Gastroesophageal sphincter (tissue), 4 donors: ENCODE measurements at regions not wholly inside any gene's neighbourhood (a gene's known extent, or its start where the extent isn't known, plus 50 kb on each side); places are given as distances from the start of the nearest gene placed in this dataset.

ENCODE experiments used
- ATAC-seq: fragments of 150-250 bp; one replicate; pipeline ENCODE4 v1.9.1; 2016; ENCODE audit warnings: mild to moderate bottlenecking, moderate library complexity
- H3K27ac ChIP-seq, 4 donors: fragments of 200-600 bp; sonication (generic) in 3 of 4; 1 replicate in 3 of 4; 2 replicates in 1 of 4; pipeline ENCODE4 v1.5.1; 2016 to 2019
- H3K27me3 ChIP-seq: fragments of 200-600 bp; sonication (generic); one replicate; pipeline ENCODE4 v1.5.1; 2019
- H3K36me3 ChIP-seq, 2 donors: fragments of 200-600 bp; sonication (generic); one replicate each; pipeline ENCODE4 v1.5.1; 2019; ENCODE audit warnings: control low read depth in 1 of 2
- H3K4me1 ChIP-seq, 3 donors: fragments of 200-600 bp; sonication (generic); 1 replicate in 2 of 3; 2 replicates in 1 of 3; pipeline ENCODE4 v1.5.1; 2016 to 2019; ENCODE audit warnings: control low read depth in 2 of 3
- H3K4me3 ChIP-seq, 2 donors: fragments of 200-600 bp; sonication (generic); one replicate each; pipeline ENCODE4 v1.5.1; 2019; ENCODE audit warnings: mild to moderate bottlenecking in 1 of 2, moderate library complexity in 1 of 2
- H3K9me3 ChIP-seq, 3 donors: fragments of 200-600 bp; sonication (generic); one replicate each; pipeline ENCODE4 v1.5.1; 2017 to 2019; ENCODE audit warnings: control low read depth in 2 of 3
- EP300 ChIP-seq: sonication (generic); formaldehyde crosslinking; IDR thresholded peaks from one replicate; pipeline ENCODE4 v1.6.1; 2017; ENCODE audit warnings: antibody characterized with exemption, mild to moderate bottlenecking
- POLR2A ChIP-seq, 2 donors: fragments of 450-650 bp; IDR thresholded peaks; one replicate each; pipeline ENCODE4 v1.6.1; 2017; ENCODE audit warnings: antibody characterized with exemption in 2 of 2, mild to moderate bottlenecking in 2 of 2, moderate library complexity in 1 of 2
- POLR2AphosphoS5 ChIP-seq: sonication (generic); formaldehyde crosslinking; IDR thresholded peaks from one replicate; pipeline ENCODE4 v1.6.1; 2017; ENCODE audit warnings: antibody characterized with exemption
- WGBS, 2 donors: methylation state at CpG; one replicate each; pipeline ENCODE4 v1.1.5; 2018; ENCODE audit warnings: low coverage in 1 of 2; 5-methylcytosine and 5-hydroxymethylcytosine counted together
- TF ChIP-seq, protein P1 (sequence below), 4 experiments: fragments of 200-600 bp in 2 of 4; fragments of 450-650 bp in 2 of 4; sonication (generic) in 1 of 4; IDR thresholded peaks; one replicate each; pipeline ENCODE4 v1.5.1; 2017 to 2019; ENCODE audit warnings: antibody characterized with exemption in 4 of 4, mild to moderate bottlenecking in 2 of 4, moderate library complexity in 2 of 4

DNA sequence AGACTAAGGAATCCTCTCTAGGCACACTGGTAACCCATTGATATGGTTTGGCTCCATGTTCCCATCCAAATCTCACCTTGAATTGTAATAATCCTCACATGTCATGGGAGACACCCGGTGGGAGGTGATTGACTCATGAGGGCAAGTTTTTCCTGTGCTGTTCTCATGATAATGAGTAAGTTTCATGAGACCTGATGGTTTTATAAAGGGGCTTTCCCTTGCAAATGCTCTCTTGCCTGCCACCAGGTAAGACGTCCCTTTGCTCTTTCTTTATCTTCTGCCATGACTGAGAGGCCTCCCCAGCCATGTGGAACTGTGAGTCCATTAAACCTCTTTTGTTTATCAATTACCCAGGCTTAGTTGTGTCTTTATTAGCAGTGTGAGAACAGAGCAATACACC lies 81.4 kb upstream of the GPC6 start:
- no peaks in the 10 kb centered on the region for H3K9me3 ChIP-seq
- H3K4me3 ChIP-seq, result no peak overlapping the region
- no peaks in the 10 kb centered on the region for H3K27me3 ChIP-seq
- H3K36me3 ChIP-seq, result no peaks in the 10 kb centered on the region
- no peak for TF ChIP-seq EP300
- no peak for TF ChIP-seq POLR2AphosphoS5
- TF ChIP-seq, protein P1, sequence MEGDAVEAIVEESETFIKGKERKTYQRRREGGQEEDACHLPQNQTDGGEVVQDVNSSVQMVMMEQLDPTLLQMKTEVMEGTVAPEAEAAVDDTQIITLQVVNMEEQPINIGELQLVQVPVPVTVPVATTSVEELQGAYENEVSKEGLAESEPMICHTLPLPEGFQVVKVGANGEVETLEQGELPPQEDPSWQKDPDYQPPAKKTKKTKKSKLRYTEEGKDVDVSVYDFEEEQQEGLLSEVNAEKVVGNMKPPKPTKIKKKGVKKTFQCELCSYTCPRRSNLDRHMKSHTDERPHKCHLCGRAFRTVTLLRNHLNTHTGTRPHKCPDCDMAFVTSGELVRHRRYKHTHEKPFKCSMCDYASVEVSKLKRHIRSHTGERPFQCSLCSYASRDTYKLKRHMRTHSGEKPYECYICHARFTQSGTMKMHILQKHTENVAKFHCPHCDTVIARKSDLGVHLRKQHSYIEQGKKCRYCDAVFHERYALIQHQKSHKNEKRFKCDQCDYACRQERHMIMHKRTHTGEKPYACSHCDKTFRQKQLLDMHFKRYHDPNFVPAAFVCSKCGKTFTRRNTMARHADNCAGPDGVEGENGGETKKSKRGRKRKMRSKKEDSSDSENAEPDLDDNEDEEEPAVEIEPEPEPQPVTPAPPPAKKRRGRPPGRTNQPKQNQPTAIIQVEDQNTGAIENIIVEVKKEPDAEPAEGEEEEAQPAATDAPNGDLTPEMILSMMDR (IDR thresholded peaks at IDR 0.05), result no peak
- TF ChIP-seq POLR2A (IDR thresholded peaks at IDR 0.05), result no peak
- no peak for ATAC-seq
- H3K4me1 ChIP-seq, result no peaks in the 10 kb centered on the region
- no peak overlapping the region for H3K27ac ChIP-seq
- 84 to 88% methylated on average over 2 of the region's 2 CpGs for WGBS, 2 donors

DNA sequence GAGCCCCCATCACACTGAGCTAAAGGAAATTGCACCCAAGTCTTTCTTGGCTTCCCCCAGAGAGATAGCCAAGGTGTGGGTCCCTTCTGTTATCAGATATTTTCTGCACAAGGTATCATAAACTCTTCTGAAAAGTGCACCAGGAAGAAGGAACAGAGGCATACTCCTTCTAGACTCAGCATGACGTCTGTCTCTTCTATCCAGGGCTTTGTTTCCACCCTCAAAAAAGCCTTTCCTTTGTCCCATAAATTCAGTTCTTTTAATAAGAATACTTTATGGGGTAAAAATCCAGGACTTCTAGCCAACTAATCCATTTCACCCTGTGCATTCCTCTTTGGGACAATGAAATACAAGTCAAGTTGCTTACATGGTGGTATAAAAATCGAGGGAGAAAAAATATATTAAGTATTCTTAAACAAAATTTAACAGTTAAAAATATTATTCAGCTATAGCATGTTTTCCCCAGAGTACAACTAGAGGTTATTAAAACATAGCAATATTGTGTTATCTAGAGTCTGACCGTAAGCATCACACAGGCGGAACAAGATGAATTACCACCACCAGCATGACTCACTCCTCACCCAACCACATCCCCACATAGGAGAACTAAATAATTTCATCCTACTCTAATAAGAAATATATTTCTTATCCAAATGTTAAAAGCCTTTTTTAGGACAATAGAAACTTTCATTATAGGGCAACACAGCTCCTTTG lies 79.9 kb upstream of the GPC6 start:
- no peaks in the 10 kb centered on the region for H3K4me1 ChIP-seq
- no peaks in the 10 kb centered on the region for H3K36me3 ChIP-seq
- no peaks in the 10 kb centered on the region for H3K27me3 ChIP-seq
- H3K4me3 ChIP-seq, result no peak overlapping the region
- no peaks in the 10 kb centered on the region for H3K9me3 ChIP-seq
- H3K27ac ChIP-seq, result no peak overlapping the region
- 49 to 68% methylated on average over 4 of the region's 4 CpGs for WGBS, 2 donors
- ATAC-seq, result no peak
- TF ChIP-seq POLR2AphosphoS5 (no peak), POLR2A (IDR thresholded peaks at IDR 0.05) (no peak), EP300 (no peak)
- TF ChIP-seq, protein P1 (IDR thresholded peaks at IDR 0.05), result no peak

DNA sequence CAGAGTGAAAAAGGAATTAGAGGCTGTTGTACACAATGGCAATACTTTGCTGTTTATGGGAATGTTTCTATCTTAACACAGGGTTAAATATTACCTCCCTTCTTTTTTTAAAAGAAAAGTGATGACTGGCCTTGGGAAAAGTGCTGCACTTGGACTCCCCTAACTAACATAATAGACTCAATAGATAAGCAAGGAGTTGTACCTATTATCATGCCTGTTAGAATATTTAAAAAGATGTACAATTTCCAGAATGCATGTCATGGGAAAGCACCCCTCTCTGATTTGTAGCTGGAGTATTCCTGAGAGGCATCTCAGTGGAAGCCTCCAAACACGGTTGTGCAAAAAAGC lies 79.3 kb upstream of the GPC6 start:
- TF ChIP-seq, protein P1 (IDR thresholded peaks at IDR 0.05), result no peak
- TF ChIP-seq EP300 (no peak), POLR2AphosphoS5 (no peak), POLR2A (IDR thresholded peaks at IDR 0.05) (no peak)

DNA sequence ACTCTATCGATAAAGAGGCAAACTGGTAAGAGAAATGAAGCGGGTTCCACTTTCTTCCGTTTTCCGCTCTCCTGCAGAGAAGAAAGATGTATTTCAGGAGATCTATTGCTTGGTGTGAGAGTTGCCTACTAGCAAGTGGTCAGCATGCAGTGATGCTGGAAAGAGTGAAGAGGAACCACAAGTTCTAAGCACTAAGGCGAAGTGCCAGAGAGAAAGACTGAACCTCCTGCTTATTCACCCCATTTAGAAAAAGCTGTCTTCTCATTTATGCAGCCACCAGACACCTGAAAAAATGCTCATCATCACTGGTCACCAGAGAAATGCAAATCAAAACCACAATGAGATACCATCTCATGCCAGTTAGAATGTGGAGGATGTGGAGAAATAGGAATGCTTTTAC lies 78.7 kb upstream of the GPC6 start:
- Histone ChIP-seq H3K27me3 (no peaks in the 10 kb centered on the region), H3K4me3 (no peak overlapping the region), H3K4me1 (no peaks in the 10 kb centered on the region), H3K27ac (no peak overlapping the region), H3K36me3 (no peaks in the 10 kb centered on the region), H3K9me3 (no peaks in the 10 kb centered on the region)
- 88 to 91% methylated on average over 5 of the region's 5 CpGs for WGBS, 2 donors
- ATAC-seq, result no peak
- TF ChIP-seq POLR2A (IDR thresholded peaks at IDR 0.05) (no peak), EP300 (no peak), POLR2AphosphoS5 (no peak)
- TF ChIP-seq, protein P1 (IDR thresholded peaks at IDR 0.05), result no peak

More for the DNA sequence above, 79.3 kb upstream of the GPC6 start:
- Histone ChIP-seq H3K9me3 (no peaks in the 10 kb centered on the region), H3K4me3 (no peak overlapping the region), H3K27me3 (no peaks in the 10 kb centered on the region), H3K4me1 (no peaks in the 10 kb centered on the region), H3K27ac (no peak overlapping the region), H3K36me3 (no peaks in the 10 kb centered on the region)
- 22 to 33% methylated on average over 1 of the region's 1 CpG for WGBS, 2 donors
- ATAC-seq, result no peak

DNA sequence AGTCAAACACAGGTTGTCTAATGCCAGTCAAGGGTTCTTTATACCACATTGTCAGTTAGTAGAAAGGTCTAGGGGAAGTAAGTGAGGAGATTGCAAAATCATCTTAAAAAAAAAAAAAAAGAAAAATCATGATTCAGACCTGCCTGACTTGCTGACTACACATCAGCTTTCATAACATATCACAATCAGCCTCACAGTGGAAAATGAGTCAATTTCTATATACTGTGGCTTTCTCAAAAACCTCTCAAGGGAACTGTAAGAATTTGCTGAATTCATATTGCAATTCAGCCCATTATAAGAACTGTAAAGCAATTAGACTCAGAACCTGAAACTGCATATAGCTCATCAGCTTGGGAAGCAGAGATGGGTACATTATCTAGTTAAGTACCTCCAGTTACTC lies 75.3 kb upstream of the GPC6 start:
- peak; percentile 55 for ATAC-seq
- no peaks in the 10 kb centered on the region for H3K36me3 ChIP-seq
- no peak overlapping the region for H3K4me3 ChIP-seq
- H3K27ac ChIP-seq, result no peak overlapping the region
- H3K4me1 ChIP-seq, result no peaks in the 10 kb centered on the region
- no peaks in the 10 kb centered on the region for H3K9me3 ChIP-seq
- no peaks in the 10 kb centered on the region for H3K27me3 ChIP-seq
- TF ChIP-seq, protein P1 (IDR thresholded peaks at IDR 0.05), result no peak
- no peak for TF ChIP-seq POLR2AphosphoS5
- no peak for TF ChIP-seq POLR2A (IDR thresholded peaks at IDR 0.05)
- TF ChIP-seq EP300, result no peak
